Gastroesophageal sphincter (tissue), 3 donors: ENCODE measurements at regions not wholly inside any gene's neighbourhood (a gene's known extent, or its start where the extent isn't known, plus 50 kb on each side); places are given as distances from the start of the nearest gene placed in this dataset.

Experiments used
- EP300 ChIP-seq: sonication (generic); formaldehyde crosslinking; IDR thresholded peaks from one replicate; pipeline ENCODE4 v1.6.1; 2017; ENCODE audit warnings: antibody characterized with exemption, mild to moderate bottlenecking
- POLR2AphosphoS5 ChIP-seq: sonication (generic); formaldehyde crosslinking; IDR thresholded peaks from one replicate; pipeline ENCODE4 v1.6.1; 2017; ENCODE audit warnings: antibody characterized with exemption
- TF ChIP-seq, protein P1 (sequence below), 4 experiments: fragments of 200-600 bp in 2 of 4; fragments of 450-650 bp in 2 of 4; sonication (generic) in 1 of 4; IDR thresholded peaks; one replicate each; pipeline ENCODE4 v1.5.1; 2017 to 2019; ENCODE audit warnings: antibody characterized with exemption in 4 of 4, mild to moderate bottlenecking in 2 of 4, moderate library complexity in 2 of 4

DNA sequence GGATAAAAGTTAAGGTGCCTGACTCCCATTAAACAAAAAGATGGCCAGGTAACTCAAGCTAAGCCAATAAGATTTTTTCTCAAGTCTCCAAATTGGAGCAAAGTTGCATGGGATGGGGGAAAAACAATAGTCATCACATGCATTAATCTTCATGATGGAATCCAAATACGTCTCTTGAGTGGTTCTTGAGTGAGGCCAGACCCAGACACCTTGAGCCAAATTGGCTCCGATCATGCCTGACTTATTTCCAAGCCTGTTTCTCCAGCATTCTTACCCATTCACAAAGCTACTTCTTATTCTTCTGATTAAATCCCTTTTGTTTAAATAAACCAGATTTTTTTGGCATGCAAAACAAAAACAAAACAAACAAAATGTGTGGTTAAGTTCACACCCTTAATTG lies 420.3 kb upstream of the NRSN1 start:
- TF ChIP-seq, protein P1, sequence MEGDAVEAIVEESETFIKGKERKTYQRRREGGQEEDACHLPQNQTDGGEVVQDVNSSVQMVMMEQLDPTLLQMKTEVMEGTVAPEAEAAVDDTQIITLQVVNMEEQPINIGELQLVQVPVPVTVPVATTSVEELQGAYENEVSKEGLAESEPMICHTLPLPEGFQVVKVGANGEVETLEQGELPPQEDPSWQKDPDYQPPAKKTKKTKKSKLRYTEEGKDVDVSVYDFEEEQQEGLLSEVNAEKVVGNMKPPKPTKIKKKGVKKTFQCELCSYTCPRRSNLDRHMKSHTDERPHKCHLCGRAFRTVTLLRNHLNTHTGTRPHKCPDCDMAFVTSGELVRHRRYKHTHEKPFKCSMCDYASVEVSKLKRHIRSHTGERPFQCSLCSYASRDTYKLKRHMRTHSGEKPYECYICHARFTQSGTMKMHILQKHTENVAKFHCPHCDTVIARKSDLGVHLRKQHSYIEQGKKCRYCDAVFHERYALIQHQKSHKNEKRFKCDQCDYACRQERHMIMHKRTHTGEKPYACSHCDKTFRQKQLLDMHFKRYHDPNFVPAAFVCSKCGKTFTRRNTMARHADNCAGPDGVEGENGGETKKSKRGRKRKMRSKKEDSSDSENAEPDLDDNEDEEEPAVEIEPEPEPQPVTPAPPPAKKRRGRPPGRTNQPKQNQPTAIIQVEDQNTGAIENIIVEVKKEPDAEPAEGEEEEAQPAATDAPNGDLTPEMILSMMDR (IDR thresholded peaks at IDR 0.05) = no peak
- TF ChIP-seq EP300 = no peak
- no peak for TF ChIP-seq POLR2AphosphoS5
